ENCODE measurements at regions not wholly inside any gene's neighbourhood (a gene's known extent, or its start where the extent isn't known, plus 50 kb on each side); places are given as distances from the start of the nearest gene placed in this dataset.
"Not testable (repeated sequence)": the region's sequence is repeated elsewhere in the genome, so short reads cannot be mapped to it uniquely, and the experiment has no call there.

DNA sequence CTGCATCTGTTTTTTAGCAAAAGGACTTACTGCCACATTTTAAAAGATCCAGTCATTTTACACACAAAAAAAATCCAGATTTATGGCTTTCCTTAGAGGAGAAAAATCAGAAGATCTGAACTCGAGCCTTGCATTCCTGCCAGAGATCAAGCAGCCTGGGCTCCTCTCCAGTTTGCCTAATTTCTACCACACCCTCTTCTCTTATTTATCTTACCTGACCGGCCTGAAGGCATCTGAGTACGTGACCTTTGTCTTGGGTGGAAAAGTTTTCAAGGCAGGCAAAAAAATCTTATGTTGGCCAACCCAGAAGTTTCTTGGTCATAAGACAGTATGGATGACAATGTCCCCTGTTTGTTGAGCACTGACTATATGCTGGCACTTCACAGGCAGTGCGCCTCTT, 60.3 kb downstream of the CHRD start:
- no peak overlapping the region for H3K4me3 ChIP-seq (ENCODE audit: low read depth, low read length)
- no peak for DNase-seq (ENCODE audit: extremely low spot score)

DNA sequence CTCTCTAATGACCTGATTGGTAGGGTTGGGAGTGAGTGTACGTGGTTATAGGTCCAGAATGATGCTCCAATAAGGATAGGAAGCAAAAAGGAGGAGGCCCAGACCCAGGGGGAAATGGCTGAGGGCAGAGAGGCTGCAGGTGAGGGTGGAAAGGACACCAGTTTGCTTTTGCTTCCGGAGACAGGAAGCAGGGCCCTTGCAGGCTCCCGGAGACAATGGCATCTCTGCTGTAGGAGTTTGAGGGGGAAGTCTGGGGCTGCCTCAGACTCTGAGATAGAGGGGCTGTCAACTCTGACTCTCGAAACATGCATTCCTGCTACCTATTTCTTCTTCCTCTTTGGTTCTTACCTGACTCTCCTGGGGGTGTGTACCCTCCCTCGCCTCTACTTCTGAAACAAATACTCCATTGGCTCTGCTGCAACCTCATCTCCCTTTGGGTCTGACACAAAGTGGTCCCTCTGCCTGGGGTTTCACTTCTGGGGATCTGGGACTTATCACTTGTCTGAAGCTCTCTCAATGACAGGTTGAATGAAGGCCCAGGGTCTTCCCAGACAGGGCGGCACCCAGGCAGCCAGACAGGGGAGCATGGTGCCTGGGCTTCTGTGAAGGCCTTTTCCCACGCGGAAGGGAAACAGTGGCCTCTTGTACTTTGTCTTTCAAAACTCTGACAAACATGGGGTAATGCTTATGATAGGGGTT, 61.5 kb downstream of the CHRD start:
- Histone ChIP-seq H3K27ac (ENCODE audit: low read depth) (no peak overlapping the region), H3K36me3 (ENCODE audit: insufficient read depth) (no peaks in the 10 kb centered on the region), H3K4me3 (ENCODE audit: low read depth, low read length) (no peak overlapping the region), H3K4me1 (ENCODE audit: insufficient read depth) (peaks cover 2% of the 10 kb centered on the region)
- no peak for DNase-seq (ENCODE audit: extremely low spot score)
- WGBS = 58% methylated on average over 8 of the region's 8 CpGs

More for the DNA sequence above, 60.3 kb downstream of the CHRD start:
- 43% methylated on average over 4 of the region's 4 CpGs for WGBS
- H3K4me1 ChIP-seq (ENCODE audit: insufficient read depth) = peaks cover 2% of the 10 kb centered on the region
- no peak overlapping the region for H3K27ac ChIP-seq (ENCODE audit: low read depth)
- H3K36me3 ChIP-seq (ENCODE audit: insufficient read depth) = no peaks in the 10 kb centered on the region

DNA sequence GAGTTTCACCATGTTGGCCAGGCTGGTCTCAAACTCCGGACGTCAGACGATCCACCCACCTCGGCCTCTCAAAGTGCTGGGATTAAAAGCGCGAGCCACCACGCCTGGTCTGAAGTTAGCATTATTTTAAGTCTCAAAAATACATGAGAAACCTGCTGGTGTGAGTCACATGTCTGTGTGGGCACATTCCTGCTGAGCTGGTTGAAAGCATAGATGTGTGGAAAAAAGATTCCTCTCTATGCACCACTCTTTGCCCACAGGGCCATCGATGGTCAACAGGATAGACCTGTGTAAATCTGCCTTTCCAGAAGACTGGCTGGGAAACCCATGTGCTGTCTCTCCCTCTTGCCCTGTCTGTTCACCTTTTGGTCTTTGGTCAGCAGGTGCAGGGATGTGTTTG, 63.5 kb downstream of the CHRD start:
- no peaks in the 10 kb centered on the region for H3K36me3 ChIP-seq (ENCODE audit: insufficient read depth)
- H3K27ac ChIP-seq (ENCODE audit: low read depth) = no peak overlapping the region
- DNase-seq (ENCODE audit: extremely low spot score) = no peak
- 87% methylated on average over 8 of the region's 8 CpGs for WGBS
- no peak overlapping the region for H3K4me3 ChIP-seq (ENCODE audit: low read depth, low read length)
- H3K4me1 ChIP-seq (ENCODE audit: insufficient read depth) = peaks cover 2% of the 10 kb centered on the region

DNA sequence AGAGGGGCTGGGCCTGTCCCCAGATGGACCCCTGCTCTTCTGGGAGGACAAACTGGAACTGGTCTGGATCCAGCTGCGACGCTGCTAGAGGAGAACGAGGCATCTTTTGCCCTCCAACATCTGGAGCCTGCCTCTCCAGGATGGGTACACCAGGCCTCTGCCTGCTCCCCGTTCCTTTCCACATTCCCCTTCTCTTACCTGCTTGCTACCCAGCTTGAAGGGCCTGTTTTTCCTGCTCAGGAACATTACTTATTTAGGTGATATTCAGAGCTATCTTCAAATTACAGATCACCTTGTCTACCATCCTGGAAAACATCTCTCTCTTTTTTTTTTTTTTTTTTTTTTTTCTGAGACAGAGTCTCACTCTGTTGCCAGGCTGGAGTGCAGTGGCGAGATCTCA, 64.0 kb downstream of the CHRD start:
- no peak overlapping the region for H3K27ac ChIP-seq (ENCODE audit: low read depth)
- H3K4me3 ChIP-seq (ENCODE audit: low read depth, low read length) = no peak overlapping the region
- no peaks in the 10 kb centered on the region for H3K36me3 ChIP-seq (ENCODE audit: insufficient read depth)
- no peak for DNase-seq (ENCODE audit: extremely low spot score)
- 86% methylated on average over 5 of the region's 5 CpGs for WGBS
- H3K4me1 ChIP-seq (ENCODE audit: insufficient read depth) = peaks cover 2% of the 10 kb centered on the region

DNA sequence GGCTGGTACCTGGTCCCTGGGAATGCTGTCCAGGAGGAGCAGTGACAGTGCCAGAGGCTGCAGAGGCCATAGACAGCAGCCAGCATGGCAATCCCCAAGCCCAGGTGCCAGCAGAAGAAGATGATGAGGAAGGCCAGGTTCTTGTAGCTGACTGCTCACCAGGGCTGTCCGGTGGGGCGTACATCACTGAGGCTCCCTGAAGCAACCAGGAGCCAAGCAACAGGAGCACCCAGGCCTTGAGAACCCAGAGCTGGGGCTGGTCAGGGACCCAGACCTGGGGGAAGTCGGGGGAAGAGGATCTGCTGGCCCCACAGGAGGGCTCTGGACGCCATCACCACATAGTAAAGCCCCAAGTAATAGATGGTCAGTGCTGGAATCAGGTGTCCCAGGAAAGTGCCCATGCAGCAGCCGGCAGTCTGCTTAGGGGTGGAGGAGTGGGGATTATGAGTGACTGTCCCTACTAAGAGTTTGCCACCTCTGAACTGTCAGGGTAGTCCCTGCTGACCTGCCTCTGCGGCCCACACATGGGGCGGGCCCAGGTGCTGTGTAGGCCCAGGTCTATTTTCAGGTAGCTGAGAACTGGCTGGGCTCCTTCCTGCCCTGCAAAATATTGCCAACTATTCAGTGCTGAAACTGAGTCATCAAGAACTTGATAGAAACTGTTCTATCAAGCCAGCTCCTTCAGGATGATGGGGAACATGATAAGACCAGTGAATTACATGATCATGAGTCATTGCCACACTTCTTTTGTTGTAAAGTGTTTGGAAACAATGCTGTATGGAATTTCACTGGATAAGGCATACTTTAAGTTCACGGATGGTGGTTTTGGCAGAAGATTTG, 68.7 kb downstream of the CHRD start:
- Histone ChIP-seq H3K36me3 (ENCODE audit: insufficient read depth) (no peaks in the 10 kb centered on the region), H3K4me3 (ENCODE audit: low read depth, low read length) (no peak overlapping the region), H3K27ac (ENCODE audit: low read depth) (no peak overlapping the region), H3K4me1 (ENCODE audit: insufficient read depth) (no peaks in the 10 kb centered on the region)
- no peak for DNase-seq (ENCODE audit: extremely low spot score)
- WGBS = 77% methylated on average over 8 of the region's 8 CpGs

DNA sequence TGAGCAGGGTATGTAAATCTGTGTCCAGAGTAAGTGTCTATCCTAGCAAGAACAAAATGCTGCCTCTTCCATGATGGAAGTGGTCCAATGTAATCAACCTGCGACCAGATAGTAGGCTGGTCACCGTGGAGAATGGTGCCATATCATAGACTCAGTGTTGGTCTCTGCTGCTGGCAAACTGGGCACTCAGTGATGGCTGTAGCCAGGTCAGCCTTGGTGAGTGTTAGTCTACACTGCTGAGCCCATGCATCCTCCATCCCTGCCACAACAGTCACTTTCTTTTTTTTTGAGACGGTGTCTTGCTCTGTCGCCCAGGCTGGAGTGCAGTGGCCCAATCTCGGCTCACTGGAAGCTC, 69.3 kb downstream of the CHRD start:
- Histone ChIP-seq H3K4me3 (ENCODE audit: low read depth, low read length) (no peak overlapping the region), H3K4me1 (ENCODE audit: insufficient read depth) (no peaks in the 10 kb centered on the region), H3K27ac (ENCODE audit: low read depth) (no peak overlapping the region), H3K36me3 (ENCODE audit: insufficient read depth) (no peaks in the 10 kb centered on the region)
- DNase-seq (ENCODE audit: extremely low spot score) = no peak
- 86% methylated on average over 5 of the region's 5 CpGs for WGBS

DNA sequence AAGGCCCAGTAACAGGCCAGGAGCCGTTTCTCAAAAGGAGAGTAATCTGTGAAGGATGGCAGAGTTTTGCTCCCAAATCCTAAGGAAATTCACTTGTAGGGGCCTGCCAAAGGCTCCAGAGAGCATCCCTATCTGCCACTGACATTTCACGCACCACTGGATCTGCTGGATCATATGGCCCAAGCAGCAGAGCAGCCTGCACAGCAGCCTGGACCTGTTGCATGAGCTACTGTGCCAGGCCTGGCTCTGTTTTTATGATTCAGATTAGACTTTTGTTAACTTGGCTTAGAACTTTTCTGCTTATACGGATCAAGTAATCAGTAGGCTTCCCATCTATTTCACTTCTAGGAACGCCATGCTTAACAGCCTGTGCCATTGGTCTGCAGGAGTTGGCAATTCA, 70.7 kb downstream of the CHRD start:
- DNase-seq (ENCODE audit: extremely low spot score) = no peak
- H3K27ac ChIP-seq (ENCODE audit: low read depth) = no peak overlapping the region
- WGBS = 84% methylated on average over 4 of the region's 4 CpGs
- no peaks in the 10 kb centered on the region for H3K4me1 ChIP-seq (ENCODE audit: insufficient read depth)
- no peak overlapping the region for H3K4me3 ChIP-seq (ENCODE audit: low read depth, low read length)
- no peaks in the 10 kb centered on the region for H3K36me3 ChIP-seq (ENCODE audit: insufficient read depth)

DNA sequence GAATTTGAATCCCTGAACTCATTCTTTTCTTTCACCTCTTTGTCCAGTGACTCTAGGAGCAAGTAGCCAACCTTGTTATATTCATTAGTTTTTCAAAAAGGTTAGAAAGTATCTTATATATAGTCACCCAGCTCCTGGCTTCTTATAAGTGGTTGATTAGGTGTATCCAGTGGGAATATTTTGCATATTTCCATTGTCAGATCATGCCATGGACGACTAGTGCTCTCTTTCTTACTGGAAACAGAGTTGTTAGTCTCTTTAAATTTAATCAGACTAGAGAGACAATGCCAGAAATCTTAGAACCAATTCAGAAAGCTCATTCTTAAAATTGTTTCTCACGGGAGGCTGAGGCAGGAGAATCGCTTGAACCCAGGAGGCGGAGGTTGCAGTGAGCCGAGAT, 73.4 kb downstream of the CHRD start:
- Histone ChIP-seq H3K27ac (ENCODE audit: low read depth) (no peak overlapping the region), H3K36me3 (ENCODE audit: insufficient read depth) (no peaks in the 10 kb centered on the region), H3K4me1 (ENCODE audit: insufficient read depth) (no peaks in the 10 kb centered on the region), H3K4me3 (ENCODE audit: low read depth, low read length) (no peak overlapping the region)
- no peak for DNase-seq (ENCODE audit: extremely low spot score)
- 65% methylated on average over 5 of the region's 5 CpGs for WGBS

DNA sequence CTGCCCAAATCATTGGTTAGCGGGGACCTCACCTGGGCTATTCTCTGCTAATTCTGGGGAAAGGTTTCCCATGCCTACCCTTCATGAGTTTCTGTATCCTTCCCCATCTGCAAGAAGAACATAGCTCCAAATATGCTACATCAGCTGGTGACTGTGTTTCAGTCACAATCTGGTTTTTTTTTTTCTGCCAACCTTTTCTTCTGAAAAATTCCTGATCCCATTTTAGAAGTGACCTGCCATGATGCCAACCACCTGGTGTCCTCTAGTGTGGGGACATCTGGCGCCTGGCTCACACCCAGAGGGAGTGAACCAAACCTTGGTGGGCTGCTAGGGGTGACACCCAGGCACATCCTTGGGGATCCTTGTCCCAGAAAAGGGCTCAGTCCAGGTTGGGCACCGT, 76.1 kb downstream of the CHRD start:
- 80% methylated on average over 3 of the region's 3 CpGs for WGBS
- no peak for DNase-seq (ENCODE audit: extremely low spot score)

DNA sequence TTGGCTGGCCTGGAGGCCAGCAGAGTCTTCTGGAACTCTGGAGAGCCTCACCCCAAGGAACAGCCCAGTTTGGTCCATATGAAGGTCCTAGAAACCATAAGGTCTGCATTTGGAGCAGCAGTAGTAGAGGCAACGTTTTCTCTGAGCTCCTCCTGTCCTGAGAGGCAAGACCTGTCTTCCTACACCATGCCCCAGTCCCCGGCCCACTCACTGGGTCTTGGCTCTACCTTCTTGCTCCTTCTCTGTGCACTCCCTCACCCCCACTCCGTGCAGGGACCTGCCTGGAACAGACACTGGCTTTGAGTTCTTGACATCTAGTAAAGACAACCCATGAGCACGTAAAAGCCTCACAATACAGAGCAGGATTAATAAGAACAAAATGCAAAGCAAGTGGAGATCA, 76.6 kb downstream of the CHRD start:
- no peak overlapping the region for H3K27ac ChIP-seq (ENCODE audit: low read depth)
- no peaks in the 10 kb centered on the region for H3K36me3 ChIP-seq (ENCODE audit: insufficient read depth)
- no peaks in the 10 kb centered on the region for H3K4me1 ChIP-seq (ENCODE audit: insufficient read depth)
- no peak overlapping the region for H3K4me3 ChIP-seq (ENCODE audit: low read depth, low read length)
- WGBS = 46% methylated on average over 4 of the region's 4 CpGs
- no peak for DNase-seq (ENCODE audit: extremely low spot score)

More for the DNA sequence above, 76.1 kb downstream of the CHRD start:
- Histone ChIP-seq H3K4me3 (ENCODE audit: low read depth, low read length) (no peak overlapping the region), H3K27ac (ENCODE audit: low read depth) (no peak overlapping the region), H3K4me1 (ENCODE audit: insufficient read depth) (no peaks in the 10 kb centered on the region), H3K36me3 (ENCODE audit: insufficient read depth) (no peaks in the 10 kb centered on the region)

DNA sequence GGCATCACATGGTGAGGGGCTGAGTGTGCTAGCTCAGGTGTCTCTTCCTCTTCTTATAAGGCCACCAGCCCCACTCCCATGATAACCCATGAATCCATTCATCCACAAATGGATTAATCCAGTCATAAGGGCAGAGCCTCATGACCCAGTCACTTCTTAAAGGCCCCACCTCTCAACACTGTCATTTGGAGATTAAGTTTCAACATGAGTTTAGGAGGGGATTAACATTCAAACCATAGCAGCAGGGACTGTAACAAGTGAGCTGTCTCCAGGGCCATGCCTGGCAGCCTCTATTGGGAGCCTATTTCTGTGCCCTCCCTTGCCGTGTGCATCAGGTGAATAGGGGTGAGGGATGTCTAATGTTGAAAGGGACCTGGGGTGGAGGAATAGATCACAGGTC, 77.5 kb downstream of the CHRD start:
- Histone ChIP-seq H3K36me3 (ENCODE audit: insufficient read depth) (no peaks in the 10 kb centered on the region), H3K4me1 (ENCODE audit: insufficient read depth) (no peaks in the 10 kb centered on the region), H3K4me3 (ENCODE audit: low read depth, low read length) (no peak overlapping the region), H3K27ac (ENCODE audit: low read depth) (no peak overlapping the region)
- DNase-seq (ENCODE audit: extremely low spot score) = no peak
- WGBS = 93% methylated on average over 1 of the region's 1 CpG

DNA sequence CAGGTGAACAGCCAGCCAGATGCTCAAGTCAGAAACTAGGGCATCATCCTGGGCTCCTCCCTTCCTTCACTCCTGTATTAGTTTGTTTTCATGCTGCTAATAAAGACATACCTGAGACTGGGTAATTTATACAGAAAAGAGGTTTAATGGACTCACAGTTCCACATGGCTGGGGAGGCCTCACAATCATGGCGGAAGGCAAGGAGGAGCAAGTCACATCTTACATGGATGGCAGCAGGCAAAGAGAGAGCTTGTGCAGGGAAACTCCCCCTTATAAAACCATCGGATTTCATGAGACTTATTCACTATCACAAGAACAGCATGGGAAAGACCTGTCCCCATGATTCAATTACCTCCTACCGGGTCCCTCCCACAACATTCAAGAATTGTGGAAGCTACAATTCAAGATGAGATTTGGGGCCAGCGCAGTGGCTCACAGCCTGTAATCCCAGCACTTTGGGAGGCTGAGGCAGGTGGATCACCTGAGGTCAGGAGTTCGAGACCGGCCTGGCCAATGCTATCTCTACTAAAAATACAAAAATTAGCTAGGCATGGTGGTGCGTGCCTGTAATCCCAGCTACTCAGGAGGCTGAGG, 78.0 kb downstream of the CHRD start:
- not testable (repeated sequence) for DNase-seq (ENCODE audit: extremely low spot score); H3K36me3 ChIP-seq (ENCODE audit: insufficient read depth); H3K4me1 ChIP-seq (ENCODE audit: insufficient read depth); H3K27ac ChIP-seq (ENCODE audit: low read depth); H3K4me3 ChIP-seq (ENCODE audit: low read depth, low read length)
- WGBS = 93% methylated on average over 7 of the region's 7 CpGs

DNA sequence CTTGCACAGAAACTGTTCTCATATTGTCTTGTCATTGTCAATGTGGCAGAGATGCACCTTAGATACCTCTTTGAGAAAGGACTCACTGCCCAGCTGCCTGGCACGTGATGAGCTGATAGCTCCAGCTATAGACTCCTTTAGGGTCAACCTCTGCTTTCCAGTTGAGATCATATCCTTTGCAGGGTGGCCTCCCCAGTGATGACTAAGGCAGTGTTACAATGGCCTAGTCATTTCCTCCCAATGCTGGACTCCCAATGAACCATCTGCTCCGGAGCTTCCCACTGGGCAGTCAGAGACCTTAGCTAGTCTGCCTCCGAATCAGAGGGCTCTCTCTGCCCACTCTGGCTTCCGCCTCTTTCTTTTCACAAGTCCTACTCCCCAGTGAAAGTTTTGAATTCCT, 79.5 kb downstream of the CHRD start:
- no peak for DNase-seq (ENCODE audit: extremely low spot score)
- H3K27ac ChIP-seq (ENCODE audit: low read depth) = no peak overlapping the region
- WGBS = 65% methylated on average over 4 of the region's 4 CpGs
- H3K36me3 ChIP-seq (ENCODE audit: insufficient read depth) = no peaks in the 10 kb centered on the region
- H3K4me1 ChIP-seq (ENCODE audit: insufficient read depth) = no peaks in the 10 kb centered on the region
- no peak overlapping the region for H3K4me3 ChIP-seq (ENCODE audit: low read depth, low read length)

DNA sequence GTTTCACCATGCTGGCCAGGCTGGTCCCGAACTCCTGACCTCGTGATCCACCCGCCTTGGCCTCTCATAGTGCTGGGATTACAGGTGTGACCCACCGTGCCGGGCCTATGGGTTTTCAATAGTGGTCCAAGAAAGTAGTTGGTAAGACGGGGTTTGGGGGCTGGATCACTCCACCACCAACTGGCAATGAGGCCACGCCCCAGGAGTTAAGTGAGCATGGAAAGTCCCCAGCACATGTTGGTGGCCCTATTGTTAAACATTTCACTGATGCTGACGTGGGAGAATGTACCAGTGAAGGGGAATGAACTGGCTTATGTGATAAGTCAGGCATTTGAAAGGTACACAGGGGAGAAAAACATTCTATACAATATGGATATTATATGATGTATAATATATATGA, 80.4 kb downstream of the CHRD start:
- no peaks in the 10 kb centered on the region for H3K36me3 ChIP-seq (ENCODE audit: insufficient read depth)
- H3K4me3 ChIP-seq (ENCODE audit: low read depth, low read length) = no peak overlapping the region
- WGBS = 86% methylated on average over 8 of the region's 8 CpGs
- no peak overlapping the region for H3K27ac ChIP-seq (ENCODE audit: low read depth)
- H3K4me1 ChIP-seq (ENCODE audit: insufficient read depth) = no peaks in the 10 kb centered on the region
- DNase-seq (ENCODE audit: extremely low spot score) = no peak
